Neural cell (in vitro differentiated cells): ENCODE measurements at regions not wholly inside any gene's neighbourhood (a gene's known extent, or its start where the extent isn't known, plus 50 kb on each side); places are given as distances from the start of the nearest gene placed in this dataset.

ENCODE experiments used
- EP300 ChIP-seq: fragments of 450-650 bp; conservative IDR thresholded peaks from 2 replicates; pipeline ENCODE4 v1.6.1; 2014; ENCODE audit warnings: antibody characterized with exemption, mild to moderate bottlenecking, moderate library complexity; ENCODE audit not compliant: poor library complexity, severe bottlenecking
- POLR2AphosphoS5 ChIP-seq: IDR thresholded peaks from 2 replicates; pipeline ENCODE4 v1.6.1; 2012
- RAD21 ChIP-seq: fragments of 450-650 bp; conservative IDR thresholded peaks from 2 replicates; pipeline ENCODE4 v1.6.1; 2014; ENCODE audit warnings: antibody characterized with exemption, mild to moderate bottlenecking, moderate library complexity
- REST ChIP-seq: IDR thresholded peaks from 2 replicates; pipeline ENCODE4 v1.6.1; 2012; ENCODE audit warnings: borderline replicate concordance
- SMC3 ChIP-seq: fragments of 450-650 bp; conservative IDR thresholded peaks from 2 replicates; pipeline ENCODE4 v1.6.1; 2014; ENCODE audit warnings: antibody characterized with exemption, mild to moderate bottlenecking, moderate library complexity; ENCODE audit not compliant: poor library complexity
- TAF1 ChIP-seq: IDR thresholded peaks from 2 replicates; pipeline ENCODE4 v1.6.1; 2012; ENCODE audit warnings: low read depth
- TF ChIP-seq, protein P1 (sequence below): fragments of 450-650 bp; IDR thresholded peaks from 2 replicates; pipeline ENCODE4 v1.5.1; 2014; ENCODE audit warnings: antibody characterized with exemption, mild to moderate bottlenecking, moderate library complexity; ENCODE audit not compliant: poor library complexity, severe bottlenecking

DNA sequence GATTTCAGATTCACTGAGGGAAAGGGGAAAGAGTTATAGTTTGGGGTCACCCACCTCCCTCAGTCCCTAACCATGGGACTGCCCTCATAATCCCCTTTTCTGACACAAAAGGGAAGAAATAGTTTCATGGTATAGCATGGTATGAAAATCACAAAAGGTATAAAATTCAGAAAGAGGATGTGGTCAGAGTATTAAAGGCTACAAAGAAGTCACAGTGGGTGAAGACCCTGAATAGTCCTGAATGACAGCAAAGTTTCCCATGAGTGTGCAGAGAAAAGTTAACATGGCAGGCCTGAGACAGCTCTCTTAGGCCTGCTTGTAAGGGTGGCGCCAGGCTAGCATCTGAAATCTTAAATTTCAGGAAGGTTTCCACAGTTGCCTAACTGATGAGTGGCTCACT, 290.6 kb upstream of the ZNF608 start:
- TF ChIP-seq, protein P1, sequence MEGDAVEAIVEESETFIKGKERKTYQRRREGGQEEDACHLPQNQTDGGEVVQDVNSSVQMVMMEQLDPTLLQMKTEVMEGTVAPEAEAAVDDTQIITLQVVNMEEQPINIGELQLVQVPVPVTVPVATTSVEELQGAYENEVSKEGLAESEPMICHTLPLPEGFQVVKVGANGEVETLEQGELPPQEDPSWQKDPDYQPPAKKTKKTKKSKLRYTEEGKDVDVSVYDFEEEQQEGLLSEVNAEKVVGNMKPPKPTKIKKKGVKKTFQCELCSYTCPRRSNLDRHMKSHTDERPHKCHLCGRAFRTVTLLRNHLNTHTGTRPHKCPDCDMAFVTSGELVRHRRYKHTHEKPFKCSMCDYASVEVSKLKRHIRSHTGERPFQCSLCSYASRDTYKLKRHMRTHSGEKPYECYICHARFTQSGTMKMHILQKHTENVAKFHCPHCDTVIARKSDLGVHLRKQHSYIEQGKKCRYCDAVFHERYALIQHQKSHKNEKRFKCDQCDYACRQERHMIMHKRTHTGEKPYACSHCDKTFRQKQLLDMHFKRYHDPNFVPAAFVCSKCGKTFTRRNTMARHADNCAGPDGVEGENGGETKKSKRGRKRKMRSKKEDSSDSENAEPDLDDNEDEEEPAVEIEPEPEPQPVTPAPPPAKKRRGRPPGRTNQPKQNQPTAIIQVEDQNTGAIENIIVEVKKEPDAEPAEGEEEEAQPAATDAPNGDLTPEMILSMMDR: no peak
- TF ChIP-seq TAF1: no peak
- TF ChIP-seq POLR2AphosphoS5: no peak
- no peak for TF ChIP-seq REST
- no peak for TF ChIP-seq RAD21
- no peak for TF ChIP-seq SMC3
- TF ChIP-seq EP300: no peak
